ENCODE measurements at regions not wholly inside any gene's neighbourhood (a gene's known extent, or its start where the extent isn't known, plus 50 kb on each side); places are given as distances from the start of the nearest gene placed in this dataset.

GRCh38 chr3:86208772-86209171 lies 782.2 kb downstream of the VGLL3 start:
- POLR2A ChIA-PET: no interaction called here
- no peaks in the 10 kb centered on the region for H4K20me1 ChIP-seq (ENCODE audit: control insufficient read depth, insufficient read depth, low read length, poor library complexity, severe bottlenecking)
- no peaks in the 10 kb centered on the region for H3K4me1 ChIP-seq (ENCODE audit: control insufficient read depth in 2 of 2, insufficient read depth in 2 of 2, low read length in 2 of 2)
- DNase-seq (no peak), ATAC-seq (ENCODE audit: low read depth) (no peak)
- Mint-ChIP-seq H3K4me1 (no peaks in the 10 kb centered on the region), H3K4me3 (no peak overlapping the region), H3K9me3 (ENCODE audit: insufficient read depth) (peaks cover 2% of the 10 kb centered on the region), H3K27ac (no peak overlapping the region), H3K27me3 (no peaks in the 10 kb centered on the region)
- WGBS (ENCODE audit: insufficient coverage): no CpG with 5 or more reads among the region's 1 CpG
- H3K9ac ChIP-seq (ENCODE audit: low read length): no peak overlapping the region
- no peak for TF ChIP-seq EZH2 (IDR thresholded peaks at IDR 0.05; ENCODE audit: borderline replicate concordance, insufficient read depth, low read depth, low read length, poor library complexity, severe bottlenecking)
- TF ChIP-seq, protein P1, sequence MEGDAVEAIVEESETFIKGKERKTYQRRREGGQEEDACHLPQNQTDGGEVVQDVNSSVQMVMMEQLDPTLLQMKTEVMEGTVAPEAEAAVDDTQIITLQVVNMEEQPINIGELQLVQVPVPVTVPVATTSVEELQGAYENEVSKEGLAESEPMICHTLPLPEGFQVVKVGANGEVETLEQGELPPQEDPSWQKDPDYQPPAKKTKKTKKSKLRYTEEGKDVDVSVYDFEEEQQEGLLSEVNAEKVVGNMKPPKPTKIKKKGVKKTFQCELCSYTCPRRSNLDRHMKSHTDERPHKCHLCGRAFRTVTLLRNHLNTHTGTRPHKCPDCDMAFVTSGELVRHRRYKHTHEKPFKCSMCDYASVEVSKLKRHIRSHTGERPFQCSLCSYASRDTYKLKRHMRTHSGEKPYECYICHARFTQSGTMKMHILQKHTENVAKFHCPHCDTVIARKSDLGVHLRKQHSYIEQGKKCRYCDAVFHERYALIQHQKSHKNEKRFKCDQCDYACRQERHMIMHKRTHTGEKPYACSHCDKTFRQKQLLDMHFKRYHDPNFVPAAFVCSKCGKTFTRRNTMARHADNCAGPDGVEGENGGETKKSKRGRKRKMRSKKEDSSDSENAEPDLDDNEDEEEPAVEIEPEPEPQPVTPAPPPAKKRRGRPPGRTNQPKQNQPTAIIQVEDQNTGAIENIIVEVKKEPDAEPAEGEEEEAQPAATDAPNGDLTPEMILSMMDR (IDR thresholded peaks at IDR 0.05): no peak
- intact Hi-C loops (cut with micrococcal nuclease): no loop called here
- no peak overlapping the region for H2AFZ ChIP-seq (ENCODE audit: insufficient read depth, low read depth, low read length, poor library complexity, severe bottlenecking)
- no peaks in the 10 kb centered on the region for H3K9me3 ChIP-seq (ENCODE audit: control extremely low read depth in 1 of 3, control insufficient read depth in 2 of 3, insufficient read depth in 1 of 3, low read length in 2 of 3)
- H3K4me3 ChIP-seq (ENCODE audit: control extremely low read depth in 1 of 5, extremely low read depth in 1 of 5, insufficient read depth in 1 of 5, low read depth in 2 of 5, low read length in 4 of 5): no peak overlapping the region
- no peak overlapping the region for H3K4me2 ChIP-seq (replicated peaks; ENCODE audit: low read depth, low read length, poor library complexity, severe bottlenecking)
- H3K27ac ChIP-seq (ENCODE audit: low read length in 2 of 2): no peak overlapping the region
- no peaks in the 10 kb centered on the region for H3K79me2 ChIP-seq (ENCODE audit: control insufficient read depth, insufficient read depth, low read length)
- H3K27me3 ChIP-seq (replicated peaks in 1 of 4; ENCODE audit: control extremely low read depth in 1 of 4, control insufficient read depth in 3 of 4, insufficient read depth in 4 of 4, low read length in 3 of 4): no peaks in the 10 kb centered on the region
- CTCF ChIA-PET: no interaction called here
- H3K36me3 ChIP-seq (replicated peaks in 1 of 2; ENCODE audit: control extremely low read depth in 1 of 2, control insufficient read depth in 1 of 2, extremely low read depth in 1 of 2, insufficient read depth in 2 of 2, low read length in 1 of 2): no peaks in the 10 kb centered on the region

DNA sequence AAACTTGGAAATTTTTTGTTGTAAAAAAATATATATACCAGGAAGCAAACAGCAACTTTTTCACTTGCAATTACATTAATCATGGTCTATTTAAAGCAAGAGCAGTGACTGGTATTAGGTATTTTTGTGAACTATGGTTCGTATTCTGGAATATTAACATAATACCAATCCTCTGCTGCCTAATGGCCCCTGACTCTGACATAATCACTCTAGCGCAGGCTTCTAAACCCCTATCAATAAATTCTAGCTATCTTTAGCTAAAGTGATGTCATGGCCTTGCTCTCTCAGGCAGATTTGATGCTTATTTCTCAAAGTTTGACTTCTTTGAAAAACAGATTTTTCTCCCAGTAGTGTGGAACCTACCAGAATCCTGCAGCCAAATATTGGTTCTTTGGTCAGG lies 808.3 kb downstream of the VGLL3 start:
- no peaks in the 10 kb centered on the region for H3K27me3 ChIP-seq (replicated peaks in 1 of 4; ENCODE audit: control extremely low read depth in 1 of 4, control insufficient read depth in 3 of 4, insufficient read depth in 4 of 4, low read length in 3 of 4)
- ATAC-seq (ENCODE audit: low read depth) (no peak), DNase-seq (no peak)
- H3K9me3 ChIP-seq (ENCODE audit: control extremely low read depth in 1 of 3, control insufficient read depth in 2 of 3, insufficient read depth in 1 of 3, low read length in 2 of 3): peaks cover 0 to 9% (median 0%) of the 10 kb centered on the region in 3 donors
- no peaks in the 10 kb centered on the region for H3K79me2 ChIP-seq (ENCODE audit: control insufficient read depth, insufficient read depth, low read length)
- intact Hi-C loops (cut with micrococcal nuclease): no loop called here
- H2AFZ ChIP-seq (ENCODE audit: insufficient read depth, low read depth, low read length, poor library complexity, severe bottlenecking): no peak overlapping the region
- H3K4me2 ChIP-seq (replicated peaks; ENCODE audit: low read depth, low read length, poor library complexity, severe bottlenecking): no peak overlapping the region
- H3K36me3 ChIP-seq (replicated peaks in 1 of 2; ENCODE audit: control extremely low read depth in 1 of 2, control insufficient read depth in 1 of 2, extremely low read depth in 1 of 2, insufficient read depth in 2 of 2, low read length in 1 of 2): no peaks in the 10 kb centered on the region
- ChIA-PET CTCF (no interaction called here), POLR2A (no interaction called here)
- no peak overlapping the region for H3K9ac ChIP-seq (ENCODE audit: low read length)
- H3K4me1 ChIP-seq (ENCODE audit: control insufficient read depth in 2 of 2, insufficient read depth in 2 of 2, low read length in 2 of 2): no peaks in the 10 kb centered on the region
- no peak overlapping the region for H3K4me3 ChIP-seq (ENCODE audit: control extremely low read depth in 1 of 5, extremely low read depth in 1 of 5, insufficient read depth in 1 of 5, low read depth in 2 of 5, low read length in 4 of 5)
- peaks cover 12% of the 10 kb centered on the region for H3K9me3 Mint-ChIP-seq (ENCODE audit: insufficient read depth)
- no peak overlapping the region for H3K4me3 Mint-ChIP-seq
- no peaks in the 10 kb centered on the region for H3K4me1 Mint-ChIP-seq
- H3K27ac Mint-ChIP-seq: no peak overlapping the region
- no peaks in the 10 kb centered on the region for H3K27me3 Mint-ChIP-seq
- TF ChIP-seq, protein P1 (IDR thresholded peaks at IDR 0.05): no peak
- no peak for TF ChIP-seq EZH2 (IDR thresholded peaks at IDR 0.05; ENCODE audit: borderline replicate concordance, insufficient read depth, low read depth, low read length, poor library complexity, severe bottlenecking)
- H4K20me1 ChIP-seq (ENCODE audit: control insufficient read depth, insufficient read depth, low read length, poor library complexity, severe bottlenecking): no peaks in the 10 kb centered on the region
- 80% methylated on average over 1 of the region's 2 CpGs for WGBS (ENCODE audit: insufficient coverage)
- no peak overlapping the region for H3K27ac ChIP-seq (ENCODE audit: low read length in 2 of 2)
